ENCODE measurements at regions not wholly inside any gene's neighbourhood (a gene's known extent, or its start where the extent isn't known, plus 50 kb on each side); places are given as distances from the start of the nearest gene placed in this dataset.
A peak's percentile ranks its signal among the peaks of the same experiment; 100 is the strongest.

DNA sequence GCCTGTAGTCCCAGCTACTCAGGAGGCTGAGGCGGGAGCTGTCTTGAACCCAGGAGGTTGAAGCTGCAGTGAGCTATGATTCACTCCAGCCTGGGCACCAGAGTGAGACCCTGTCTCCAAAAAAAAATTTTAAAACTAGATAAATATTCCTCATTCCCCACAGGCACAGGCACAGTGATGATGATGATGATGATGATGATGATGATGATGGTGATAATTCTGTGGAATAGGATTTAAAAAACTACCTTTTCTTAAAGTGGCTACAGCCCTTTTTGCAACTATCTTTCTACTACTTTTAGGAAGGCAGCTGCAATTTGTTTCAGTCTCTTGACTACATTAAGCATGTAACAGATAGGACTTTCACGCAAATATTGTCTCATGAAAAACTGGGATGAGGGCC, 76.6 kb upstream of the SCAF8 start:
- TF ChIP-seq, protein P1, sequence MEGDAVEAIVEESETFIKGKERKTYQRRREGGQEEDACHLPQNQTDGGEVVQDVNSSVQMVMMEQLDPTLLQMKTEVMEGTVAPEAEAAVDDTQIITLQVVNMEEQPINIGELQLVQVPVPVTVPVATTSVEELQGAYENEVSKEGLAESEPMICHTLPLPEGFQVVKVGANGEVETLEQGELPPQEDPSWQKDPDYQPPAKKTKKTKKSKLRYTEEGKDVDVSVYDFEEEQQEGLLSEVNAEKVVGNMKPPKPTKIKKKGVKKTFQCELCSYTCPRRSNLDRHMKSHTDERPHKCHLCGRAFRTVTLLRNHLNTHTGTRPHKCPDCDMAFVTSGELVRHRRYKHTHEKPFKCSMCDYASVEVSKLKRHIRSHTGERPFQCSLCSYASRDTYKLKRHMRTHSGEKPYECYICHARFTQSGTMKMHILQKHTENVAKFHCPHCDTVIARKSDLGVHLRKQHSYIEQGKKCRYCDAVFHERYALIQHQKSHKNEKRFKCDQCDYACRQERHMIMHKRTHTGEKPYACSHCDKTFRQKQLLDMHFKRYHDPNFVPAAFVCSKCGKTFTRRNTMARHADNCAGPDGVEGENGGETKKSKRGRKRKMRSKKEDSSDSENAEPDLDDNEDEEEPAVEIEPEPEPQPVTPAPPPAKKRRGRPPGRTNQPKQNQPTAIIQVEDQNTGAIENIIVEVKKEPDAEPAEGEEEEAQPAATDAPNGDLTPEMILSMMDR (IDR thresholded peaks at IDR 0.05; ENCODE audit: insufficient read depth, low read depth, low read length, missing control alignments), result no peak
- no peak overlapping the region for H3K4me3 ChIP-seq (ENCODE audit: low read length)
- no peak for DNase-seq (ENCODE audit: low read depth)

- TF ChIP-seq, protein P1 (IDR thresholded peaks at IDR 0.05; ENCODE audit: insufficient read depth, low read depth, low read length, missing control alignments), result no peak
- no peak overlapping the region for H3K4me3 ChIP-seq (ENCODE audit: low read length)
- DNase-seq (ENCODE audit: low read depth), result no peak
Measured at GRCh38 chr6:154661768-154662167, 71.4 kb upstream of the SCAF8 start.

DNA sequence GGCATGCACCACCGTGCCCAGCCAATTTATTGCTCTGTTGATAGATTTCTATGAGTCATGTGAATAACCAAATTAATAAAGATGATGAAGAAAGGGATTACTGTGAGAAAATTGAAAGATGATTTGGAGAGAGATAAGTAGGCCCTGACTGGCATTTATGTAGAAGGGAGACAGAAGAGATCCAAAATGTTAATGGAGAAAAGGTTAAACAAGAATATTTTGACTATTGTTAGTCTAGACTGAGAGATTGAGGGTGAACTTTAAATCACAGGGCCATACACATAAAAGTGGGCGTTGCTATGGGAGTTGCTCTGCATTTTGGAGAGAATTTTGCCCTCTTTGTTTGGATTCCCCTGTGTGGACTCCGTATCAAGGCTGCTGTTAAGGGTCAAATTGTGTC, 68.9 kb upstream of the SCAF8 start:
- TF ChIP-seq, protein P1 (IDR thresholded peaks at IDR 0.05; ENCODE audit: insufficient read depth, low read depth, low read length, missing control alignments), result no peak
- no peak for DNase-seq (ENCODE audit: low read depth)
- H3K4me3 ChIP-seq (ENCODE audit: low read length), result no peak overlapping the region

DNA sequence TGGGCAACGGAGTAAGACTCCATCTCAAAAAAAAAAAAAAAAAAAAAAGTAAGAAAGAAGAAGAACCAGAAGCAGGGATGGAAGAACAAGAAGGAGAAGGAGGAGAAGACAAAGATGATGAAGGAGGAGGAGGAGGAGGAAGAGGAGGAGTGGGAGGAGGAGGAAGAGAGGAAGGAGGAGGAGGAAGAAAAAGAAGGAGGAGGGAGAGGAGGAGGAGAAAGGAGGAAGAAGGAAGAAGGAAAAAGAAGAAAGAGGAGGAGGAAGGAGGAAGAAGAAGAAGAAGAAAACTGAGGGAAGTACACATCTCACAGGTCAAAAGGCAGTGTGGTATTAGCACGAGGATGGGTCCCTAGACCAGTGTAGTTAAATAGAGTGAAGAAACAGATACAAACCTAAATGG, 65.1 kb upstream of the SCAF8 start:
- DNase-seq (ENCODE audit: low read depth), result no peak
- H3K4me3 ChIP-seq (ENCODE audit: low read length), result no peak overlapping the region
- TF ChIP-seq, protein P1 (IDR thresholded peaks at IDR 0.05; ENCODE audit: insufficient read depth, low read depth, low read length, missing control alignments), result no peak

- no peak overlapping the region for H3K4me3 ChIP-seq (ENCODE audit: low read length)
- no peak for DNase-seq (ENCODE audit: low read depth)
- TF ChIP-seq, protein P1 (IDR thresholded peaks at IDR 0.05; ENCODE audit: insufficient read depth, low read depth, low read length, missing control alignments), result no peak
Measured at GRCh38 chr6:154672086-154672485, 61.1 kb upstream of the SCAF8 start.

GRCh38 chr6:154673919-154674318, 59.3 kb upstream of the SCAF8 start:
- TF ChIP-seq, protein P1 (IDR thresholded peaks at IDR 0.05; ENCODE audit: insufficient read depth, low read depth, low read length, missing control alignments), result no peak
- DNase-seq (ENCODE audit: low read depth), result no peak
- no peak overlapping the region for H3K4me3 ChIP-seq (ENCODE audit: low read length)

DNA sequence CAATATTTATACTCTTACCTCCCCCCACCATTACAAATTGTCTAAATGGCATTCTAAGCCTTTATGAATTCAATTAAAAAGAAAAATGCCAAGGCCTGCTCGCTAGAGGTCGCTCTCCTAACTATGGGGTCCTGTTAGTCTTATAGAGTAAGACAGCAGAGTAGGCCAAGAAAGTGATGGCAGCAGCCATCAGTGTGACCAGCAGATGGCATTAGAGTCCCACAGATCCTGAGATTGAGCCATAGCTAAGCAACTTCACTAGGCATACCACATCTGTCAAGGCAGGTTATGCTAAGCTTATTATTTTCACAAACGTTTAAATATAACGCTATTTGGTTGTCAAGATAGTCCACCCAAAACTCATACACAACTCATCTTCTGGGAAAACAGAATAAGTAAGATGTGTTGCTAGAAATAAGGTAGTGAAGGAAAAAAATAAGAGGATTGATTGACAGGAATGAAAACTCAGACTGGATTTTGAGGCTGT, 57.6 kb upstream of the SCAF8 start:
- TF ChIP-seq, protein P1 (IDR thresholded peaks at IDR 0.05; ENCODE audit: insufficient read depth, low read depth, low read length, missing control alignments), result peak; percentile 100
- DNase-seq (ENCODE audit: low read depth), result peak; percentile 96
- no peak overlapping the region for H3K4me3 ChIP-seq (ENCODE audit: low read length)
